Ramos (cell line): ENCODE measurements at regions not wholly inside any gene's neighbourhood (a gene's known extent, or its start where the extent isn't known, plus 50 kb on each side); places are given as distances from the start of the nearest gene placed in this dataset.

ENCODE experiments used
- in situ Hi-C: fragments of 300-500 bp; cut with MboI; formaldehyde crosslinking; loops from one replicate; pipeline ENCODE4 v1.14.3; 2022; ENCODE audit warnings: low sequenced_read_pairs; ENCODE audit not compliant: unreplicated experiment

- in situ Hi-C loops: loop anchor here (5.0 to 25.0 kb wide), 6 partner anchors 126 to 1081 kb away; partner anchors contain the start of gene LPIN3
These were observed 62.5 kb upstream of the TOP1 start for GRCh38 chr20:40966103-40966502.

DNA sequence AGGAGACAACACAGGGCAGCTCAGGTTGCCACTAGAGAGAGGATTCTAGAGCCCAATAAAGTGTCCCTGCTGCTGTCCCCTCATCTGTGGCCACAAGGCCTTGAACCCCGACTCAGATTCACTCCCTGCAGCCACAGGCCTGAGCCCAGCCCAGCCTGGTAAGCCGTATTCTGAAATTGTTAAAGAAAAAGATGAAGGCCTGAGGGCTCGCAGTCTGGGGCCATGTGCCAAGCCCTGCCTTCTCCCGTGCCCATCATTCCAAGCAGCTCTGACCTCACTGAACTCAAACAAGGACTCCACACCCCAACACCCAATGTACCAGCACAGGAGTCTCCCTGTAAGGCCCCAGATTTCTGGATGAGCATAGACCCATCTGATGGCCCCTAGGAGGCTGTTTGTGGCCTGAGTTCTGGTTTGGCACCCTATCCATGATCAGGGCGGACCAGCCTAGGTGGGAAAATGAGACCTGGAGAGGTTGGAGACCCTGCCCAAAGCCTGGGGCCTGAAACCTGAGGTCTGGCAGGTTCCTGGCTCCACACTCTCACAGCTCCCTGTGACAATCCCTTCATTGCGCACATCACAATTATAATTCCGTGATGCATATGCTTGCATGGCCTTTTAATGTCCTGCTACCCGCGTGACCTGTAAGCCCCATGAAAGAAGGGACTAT is 62.0 kb upstream of the TOP1 start:
- in situ Hi-C loops: loop anchor here (5.0 to 25.0 kb wide), 6 partner anchors 126 to 1082 kb away; partner anchors contain the start of gene LPIN3

DNA sequence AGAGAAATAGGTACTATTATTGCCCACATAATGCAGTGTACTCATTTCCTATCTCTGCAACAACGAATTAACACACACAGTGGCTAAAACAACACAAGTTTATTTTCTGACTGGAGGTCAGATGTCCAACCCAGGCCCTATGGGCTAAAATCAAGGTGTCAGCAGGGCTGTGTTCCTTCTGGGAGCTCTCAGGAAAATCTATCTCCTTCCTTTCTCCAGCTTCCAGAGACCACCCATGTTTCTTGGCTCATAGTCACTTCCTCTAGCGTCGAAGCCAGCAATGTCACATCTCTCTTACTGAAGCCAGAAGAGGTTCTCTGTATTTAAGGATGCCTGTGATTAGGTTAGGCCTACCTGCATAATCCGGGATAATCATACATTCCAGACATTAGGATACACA is 60.9 kb upstream of the TOP1 start:
- in situ Hi-C loops: loop anchor here (5.0 to 25.0 kb wide), 6 partner anchors 125 to 1083 kb away; partner anchors contain the start of gene LPIN3

DNA sequence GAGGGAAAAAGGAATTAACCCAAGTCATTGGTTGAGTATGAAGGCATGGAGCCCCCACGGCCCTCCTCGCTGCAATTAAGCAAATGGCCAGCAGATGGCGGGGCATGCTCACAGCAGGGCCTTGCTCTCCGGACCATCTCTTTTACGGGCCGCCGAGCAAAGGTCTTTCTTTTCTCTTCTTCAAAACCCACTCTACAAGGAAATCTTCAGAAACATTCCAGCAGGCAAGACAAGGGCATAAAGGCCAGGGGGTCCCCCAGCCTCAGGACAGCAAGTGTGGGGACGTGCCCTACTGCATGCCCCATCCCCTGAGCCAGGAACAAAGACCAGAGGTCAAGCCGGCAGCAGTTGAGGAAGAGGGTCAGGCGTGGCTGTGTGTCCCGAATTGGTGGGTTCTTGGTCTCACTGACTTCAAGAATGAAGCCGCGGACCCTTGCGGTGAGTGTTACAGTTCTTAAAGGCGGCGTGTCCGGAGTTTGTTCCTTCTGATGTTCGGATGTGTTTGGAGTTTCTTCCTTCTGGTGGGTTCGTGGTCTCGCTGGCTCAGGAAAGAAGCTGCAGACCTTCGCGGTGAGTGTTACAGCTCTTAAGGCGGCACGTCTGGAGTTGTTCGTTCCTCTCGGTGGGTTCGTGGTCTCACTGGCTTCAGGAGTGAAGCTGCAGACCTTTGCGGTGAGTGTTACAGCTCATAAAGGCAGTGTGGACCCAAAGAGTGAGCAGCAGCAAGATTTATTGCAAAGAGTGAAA is 59.6 kb upstream of the TOP1 start:
- in situ Hi-C loops: loop anchor here (5.0 to 25.0 kb wide), 6 partner anchors 123 to 1084 kb away; partner anchors contain the start of gene LPIN3

DNA sequence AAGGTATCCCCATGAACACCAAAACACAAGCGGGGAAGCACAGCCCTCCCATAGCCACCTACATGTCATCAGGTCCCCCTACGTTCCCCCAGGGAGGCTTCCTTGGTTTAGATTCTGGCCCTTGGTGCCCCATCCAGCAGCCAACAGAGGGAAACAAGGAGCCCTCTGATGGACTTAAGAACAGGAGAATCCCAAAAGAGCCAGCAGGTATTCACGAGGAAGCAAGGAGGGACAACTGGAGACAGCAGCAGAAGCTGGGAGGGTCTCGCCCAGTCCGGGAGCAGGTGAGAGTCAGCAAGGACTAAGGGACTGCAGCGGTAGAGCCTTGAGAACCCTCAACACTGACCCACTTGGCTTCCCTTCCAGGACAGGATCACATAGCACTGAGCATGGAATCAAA is 58.4 kb upstream of the TOP1 start:
- in situ Hi-C loops: loop anchor here (25.0 kb wide), 3 partner anchors 533 to 808 kb away; no protein-coding TSS in a partner anchor

DNA sequence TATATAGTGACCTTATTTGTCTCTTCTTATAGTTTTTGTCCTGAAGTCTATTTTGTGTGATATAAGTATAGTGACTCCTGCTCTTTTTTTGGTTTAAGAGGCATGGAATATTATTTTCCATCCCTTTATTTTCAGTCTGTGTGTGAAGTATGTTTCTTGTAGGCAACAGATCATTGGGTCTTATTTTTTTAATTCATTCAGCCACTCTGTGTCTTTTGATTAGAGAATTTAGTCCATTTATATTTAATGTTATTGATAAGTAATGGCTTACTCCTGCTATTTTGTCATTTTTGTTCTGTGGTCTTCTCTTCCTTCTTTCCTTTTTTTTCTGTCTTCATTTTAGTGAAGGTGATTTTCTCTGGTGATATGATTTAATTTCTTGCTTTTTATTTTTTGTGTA is 51.4 kb upstream of the TOP1 start:
- in situ Hi-C loops: no loop called here

GRCh38 chr20:40978761-40979160 is 49.9 kb upstream of the TOP1 start:
- in situ Hi-C loops: no loop called here
